NT2/D1 (cell line): ENCODE measurements at regions not wholly inside any gene's neighbourhood (a gene's known extent, or its start where the extent isn't known, plus 50 kb on each side); places are given as distances from the start of the nearest gene placed in this dataset.

Source experiments
- DNase-seq: peaks from one replicate; pipeline ENCODE4 v3.0.0-alpha.2; 2011; ENCODE audit warnings: low read depth, low spot score
- H3K27me3 ChIP-seq: 2 replicates; pipeline ENCODE4 v1.6.0; 2011; ENCODE audit warnings: mild to moderate bottlenecking; ENCODE audit not compliant: insufficient read length, insufficient read depth
- H3K36me3 ChIP-seq: 2 replicates; pipeline ENCODE4 v1.6.1; 2011; ENCODE audit warnings: mild to moderate bottlenecking, low read length, mixed read lengths; ENCODE audit not compliant: insufficient read depth, insufficient read length
- H3K4me1 ChIP-seq: 2 replicates; pipeline ENCODE4 v1.5.1; 2011; ENCODE audit not compliant: insufficient read depth, insufficient read length
- H3K4me3 ChIP-seq: 2 replicates; pipeline ENCODE4 v1.5.1; 2011; ENCODE audit warnings: low read depth; ENCODE audit not compliant: insufficient read length
- H3K9ac ChIP-seq: 2 replicates; pipeline ENCODE4 v1.6.0; 2011; ENCODE audit warnings: low read depth; ENCODE audit not compliant: insufficient read length
- H3K9me3 ChIP-seq: 2 replicates; pipeline ENCODE4 v1.5.1; 2011; ENCODE audit warnings: mild to moderate bottlenecking, low read length; ENCODE audit not compliant: insufficient read depth
- SUZ12 ChIP-seq: IDR thresholded peaks from 2 replicates; pipeline ENCODE4 v1.6.1; 2011; ENCODE audit not compliant: insufficient read length, insufficient read depth; ENCODE audit errors: extremely low read depth
- YY1 ChIP-seq: IDR thresholded peaks from 2 replicates; pipeline ENCODE4 v1.6.1; 2011; ENCODE audit not compliant: insufficient read length, insufficient read depth
- ZNF274 ChIP-seq: IDR thresholded peaks from 2 replicates; pipeline ENCODE4 v1.6.1; 2011; ENCODE audit warnings: mild to moderate bottlenecking, low read depth, low read length

DNA sequence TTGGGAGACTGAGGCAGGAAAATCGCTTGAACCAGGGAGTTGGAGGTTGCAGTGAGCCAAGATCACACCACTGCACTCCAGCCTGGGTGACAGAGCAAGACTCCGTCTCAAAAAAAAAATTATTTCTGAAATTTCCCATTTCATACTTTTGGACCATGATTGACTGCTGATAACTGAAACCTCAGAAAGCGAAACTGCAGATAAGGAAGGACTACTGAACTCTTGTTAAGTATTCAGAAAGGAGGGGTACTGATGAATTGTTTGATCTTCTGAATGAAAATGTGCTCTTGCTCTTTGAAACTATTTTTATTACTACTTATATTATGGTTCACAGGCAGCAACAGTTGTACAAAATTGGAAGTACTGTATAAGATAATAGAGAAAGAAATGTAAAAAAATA is 69.0 kb downstream of the HDGFL1 start:
- no peak overlapping the region for H3K9ac ChIP-seq
- no peaks in the 10 kb centered on the region for H3K4me1 ChIP-seq
- no peak for TF ChIP-seq ZNF274
- no peak for TF ChIP-seq SUZ12
- TF ChIP-seq YY1, result no peak
- no peak for DNase-seq
- H3K27me3 ChIP-seq, result no peaks in the 10 kb centered on the region
- no peaks in the 10 kb centered on the region for H3K9me3 ChIP-seq
- no peaks in the 10 kb centered on the region for H3K36me3 ChIP-seq
- H3K4me3 ChIP-seq, result no peak overlapping the region

- no peak overlapping the region for H3K4me3 ChIP-seq
- H3K9me3 ChIP-seq, result no peaks in the 10 kb centered on the region
- no peak overlapping the region for H3K9ac ChIP-seq
- H3K4me1 ChIP-seq, result no peaks in the 10 kb centered on the region
- no peak for DNase-seq
- TF ChIP-seq SUZ12 (no peak), ZNF274 (no peak), YY1 (no peak)
- no peaks in the 10 kb centered on the region for H3K27me3 ChIP-seq
- H3K36me3 ChIP-seq, result no peaks in the 10 kb centered on the region
These were observed 72.9 kb downstream of the HDGFL1 start for GRCh38 chr6:22642254-22642653.

DNA sequence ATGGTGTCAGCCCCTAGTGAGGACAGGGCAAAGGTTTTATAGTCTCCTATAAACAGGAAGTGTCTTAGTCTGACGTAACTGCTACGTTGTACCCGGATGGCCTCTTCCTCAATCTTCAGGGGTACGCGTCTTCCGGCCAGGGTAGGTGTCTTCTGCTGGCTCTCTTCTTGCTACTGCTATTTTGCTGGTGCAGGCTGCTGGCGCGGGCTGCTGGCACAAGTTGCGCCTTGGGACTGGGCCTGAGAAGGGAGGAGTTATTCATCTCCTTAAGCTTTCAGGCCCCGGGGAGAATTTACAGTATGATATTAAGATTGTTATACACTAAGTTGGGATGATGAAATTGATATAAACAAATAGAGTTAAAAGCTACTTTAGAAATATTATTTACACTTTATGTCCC is 74.4 kb downstream of the HDGFL1 start:
- H3K4me1 ChIP-seq, result no peaks in the 10 kb centered on the region
- no peaks in the 10 kb centered on the region for H3K27me3 ChIP-seq
- H3K9ac ChIP-seq, result no peak overlapping the region
- no peak overlapping the region for H3K4me3 ChIP-seq
- no peaks in the 10 kb centered on the region for H3K36me3 ChIP-seq
- TF ChIP-seq YY1 (no peak), ZNF274 (no peak), SUZ12 (no peak)
- no peak for DNase-seq
- no peaks in the 10 kb centered on the region for H3K9me3 ChIP-seq

DNA sequence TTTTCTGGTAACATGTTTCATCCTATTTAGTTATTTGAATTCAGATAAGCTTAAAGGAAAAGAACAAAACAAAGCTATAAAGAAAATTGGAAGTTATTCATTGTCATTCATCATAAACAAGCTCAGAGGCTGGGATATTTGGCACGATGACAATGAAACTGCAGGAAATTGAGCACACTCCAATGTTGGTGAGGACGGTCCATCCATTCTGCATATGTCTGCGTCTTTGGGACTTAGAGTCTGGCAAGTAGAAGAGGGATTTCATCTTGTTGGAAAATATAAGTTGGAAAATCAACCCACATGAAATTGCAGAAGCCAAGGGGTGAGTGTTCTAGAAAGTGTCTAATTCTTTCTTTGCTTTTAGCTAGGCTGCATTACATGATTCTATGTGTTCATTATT is 78.4 kb downstream of the HDGFL1 start:
- Histone ChIP-seq H3K9ac (no peak overlapping the region), H3K27me3 (no peaks in the 10 kb centered on the region), H3K4me1 (no peaks in the 10 kb centered on the region), H3K9me3 (no peaks in the 10 kb centered on the region), H3K4me3 (no peak overlapping the region), H3K36me3 (no peaks in the 10 kb centered on the region)
- no peak for DNase-seq
- TF ChIP-seq YY1 (no peak), ZNF274 (no peak), SUZ12 (no peak)

GRCh38 chr6:22651731-22652130 is 82.4 kb downstream of the HDGFL1 start:
- Histone ChIP-seq H3K9ac (no peak overlapping the region), H3K27me3 (no peaks in the 10 kb centered on the region), H3K4me3 (no peak overlapping the region), H3K4me1 (no peaks in the 10 kb centered on the region), H3K9me3 (no peaks in the 10 kb centered on the region), H3K36me3 (no peaks in the 10 kb centered on the region)
- TF ChIP-seq ZNF274 (no peak), SUZ12 (no peak), YY1 (no peak)
- DNase-seq, result no peak

- DNase-seq, result no peak
- no peaks in the 10 kb centered on the region for H3K4me1 ChIP-seq
- TF ChIP-seq ZNF274 (no peak), SUZ12 (no peak), YY1 (no peak)
- H3K27me3 ChIP-seq, result no peaks in the 10 kb centered on the region
- H3K36me3 ChIP-seq, result no peaks in the 10 kb centered on the region
- H3K9ac ChIP-seq, result no peak overlapping the region
- no peaks in the 10 kb centered on the region for H3K9me3 ChIP-seq
- H3K4me3 ChIP-seq, result no peak overlapping the region
These were observed 84.7 kb downstream of the HDGFL1 start for GRCh38 chr6:22653980-22654610.

DNA sequence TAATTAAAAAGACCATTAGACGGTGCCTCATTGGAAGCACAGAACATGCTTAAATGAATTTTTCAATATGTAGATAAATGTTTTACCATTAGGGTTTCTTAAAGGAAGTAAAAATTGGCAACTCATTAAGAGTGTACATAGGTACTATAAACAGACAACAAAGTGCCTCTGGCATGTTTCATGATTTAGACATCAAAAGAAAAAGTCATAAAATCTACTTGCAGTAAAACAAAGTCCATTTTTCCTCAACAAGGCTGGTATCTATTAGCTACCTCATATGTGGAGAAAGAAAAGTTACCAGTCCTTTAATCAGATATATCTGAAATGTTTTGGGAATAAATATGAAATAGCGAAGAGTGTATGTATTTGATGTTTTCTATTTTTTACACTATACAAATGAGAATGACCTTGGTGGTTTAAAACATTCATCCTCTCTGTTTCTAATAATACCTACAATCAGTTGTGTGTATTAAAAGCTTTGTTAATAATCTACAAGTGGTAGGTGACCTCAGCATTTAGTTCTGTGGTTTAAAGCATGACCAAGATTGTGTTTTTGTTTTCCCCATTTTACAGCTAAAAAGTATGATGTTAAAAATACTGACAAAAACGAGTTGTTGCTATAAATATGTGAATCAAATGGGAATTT is 87.5 kb downstream of the HDGFL1 start:
- no peaks in the 10 kb centered on the region for H3K4me1 ChIP-seq
- H3K27me3 ChIP-seq, result no peaks in the 10 kb centered on the region
- H3K36me3 ChIP-seq, result no peaks in the 10 kb centered on the region
- TF ChIP-seq YY1 (no peak), ZNF274 (no peak), SUZ12 (no peak)
- H3K9ac ChIP-seq, result no peak overlapping the region
- no peak for DNase-seq
- H3K4me3 ChIP-seq, result no peak overlapping the region
- no peaks in the 10 kb centered on the region for H3K9me3 ChIP-seq

DNA sequence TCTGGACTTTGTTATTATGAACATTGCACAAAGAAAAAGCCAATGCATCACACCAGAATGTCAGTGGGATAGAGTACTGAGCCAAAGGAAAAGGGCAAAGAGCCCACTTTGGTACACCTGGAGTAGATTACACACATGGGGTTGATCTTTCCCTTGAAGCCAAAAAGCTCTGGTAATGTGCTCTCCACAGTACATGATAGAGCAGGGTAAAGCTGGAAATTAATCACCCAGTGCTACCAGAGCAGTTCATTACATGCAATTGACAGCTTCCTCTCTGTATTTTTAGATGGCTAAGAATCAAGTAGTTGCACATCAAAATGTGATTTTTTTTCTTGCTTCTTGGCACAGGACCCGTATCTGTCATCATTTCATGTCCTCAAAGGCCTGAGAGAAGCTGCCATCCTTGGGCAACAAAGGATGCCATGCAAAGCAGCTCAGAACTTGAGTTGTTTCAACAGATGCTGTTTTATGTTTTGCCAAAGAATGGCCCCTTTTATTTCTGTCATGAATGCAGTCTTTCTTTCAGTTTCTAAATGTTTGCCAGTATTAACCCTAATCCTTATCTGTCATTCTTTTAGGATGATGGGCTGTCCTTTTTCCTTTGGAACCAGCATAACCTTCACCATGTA is 88.1 kb downstream of the HDGFL1 start:
- no peak for DNase-seq

More for the DNA sequence above, 88.1 kb downstream of the HDGFL1 start:
- Histone ChIP-seq H3K4me3 (no peak overlapping the region), H3K4me1 (no peaks in the 10 kb centered on the region), H3K9me3 (no peaks in the 10 kb centered on the region), H3K36me3 (no peaks in the 10 kb centered on the region), H3K27me3 (no peaks in the 10 kb centered on the region), H3K9ac (no peak overlapping the region)
- no peak for TF ChIP-seq SUZ12
- no peak for TF ChIP-seq YY1
- no peak for TF ChIP-seq ZNF274
